Small intestine (tissue), 7 donors: ENCODE measurements at regions not wholly inside any gene's neighbourhood (a gene's known extent, or its start where the extent isn't known, plus 50 kb on each side); places are given as distances from the start of the nearest gene placed in this dataset.

ENCODE experiments used
- DNase-seq, 2 donors: peaks; one replicate each; pipeline versions ENCODE4 v3.0.0 to v3.0.0-alpha.2; 2013
- FAIRE-seq: peaks from 2 replicates; lab custom pipeline; 2012; peaks lifted over from hg19 to GRCh38; lab: Jason Lieb, UNC
- H3K27ac ChIP-seq, 3 donors: one replicate each; pipeline ENCODE4 v1.5.1; 2013; ENCODE audit warnings: low read length in 2 of 3, mild to moderate bottlenecking in 2 of 3, control low read depth in 1 of 3, inconsistent platforms in 1 of 3, low read depth in 1 of 3, moderate library complexity in 1 of 3
- H3K27me3 ChIP-seq, 3 donors: one replicate each; pipeline ENCODE4 v1.6.1; 2013; ENCODE audit warnings: low read length in 3 of 3, inconsistent platforms in 1 of 3; ENCODE audit not compliant: control insufficient read depth in 3 of 3, insufficient read depth in 3 of 3
- H3K36me3 ChIP-seq, 3 donors: one replicate each; pipeline ENCODE4 v1.6.1; 2013; ENCODE audit warnings: low read length in 3 of 3, inconsistent platforms in 1 of 3, low read depth in 1 of 3, mild to moderate bottlenecking in 1 of 3, moderate library complexity in 1 of 3; ENCODE audit not compliant: control insufficient read depth in 3 of 3, insufficient read depth in 2 of 3
- H3K4me1 ChIP-seq, 3 donors: one replicate each; pipeline ENCODE4 v1.6.1; 2013; ENCODE audit warnings: low read length in 2 of 3, inconsistent platforms in 1 of 3, low read depth in 1 of 3, mild to moderate bottlenecking in 1 of 3, moderate library complexity in 1 of 3; ENCODE audit not compliant: control insufficient read depth in 3 of 3, insufficient read depth in 2 of 3
- H3K4me3 ChIP-seq, 3 donors: one replicate each; pipeline ENCODE4 v1.5.1; 2013; ENCODE audit warnings: low read length in 3 of 3, control low read depth in 1 of 3, inconsistent platforms in 1 of 3, low read depth in 1 of 3, mild to moderate bottlenecking in 1 of 3, moderate library complexity in 1 of 3
- H3K9me3 ChIP-seq, 2 donors: one replicate each; pipeline ENCODE4 v1.6.1; 2013; ENCODE audit warnings: low read depth in 1 of 2, low read length in 1 of 2; ENCODE audit not compliant: control insufficient read depth in 2 of 2, insufficient read depth in 1 of 2
- WGBS, 3 donors: extraction: QIAGEN DNeasy Blood & Tissue Kit; methylation state at CpG; one replicate each; pipeline ENCODE4 v1.1.7; 2013; 5-methylcytosine and 5-hydroxymethylcytosine counted together
- donor health status: healthy with polysubstance abuse.
- donor health status: control.
- donor health status: control.
- donor health status: Bipolar disorder and iron deficiency.
- donor health status: healthy.

GRCh38 chr4:151950993-151951670 is 190.3 kb upstream of the GATB start:
- DNase-seq (no peak), FAIRE-seq (no peak)
- no peaks in the 10 kb centered on the region for H3K27me3 ChIP-seq
- H3K9me3 ChIP-seq, result peaks cover 1 to 12% of the 10 kb centered on the region in 2 donors
- H3K4me3 ChIP-seq, result no peak overlapping the region
- H3K27ac ChIP-seq, result no peak overlapping the region
- 77 to 78% (median 77%) methylated on average over 12 of the region's 12 CpGs for WGBS, 3 donors
- H3K4me1 ChIP-seq, result no peaks in the 10 kb centered on the region
- H3K36me3 ChIP-seq, result no peaks in the 10 kb centered on the region

GRCh38 chr4:151948351-151949016 is 187.7 kb upstream of the GATB start:
- no peaks in the 10 kb centered on the region for H3K4me1 ChIP-seq
- no peak overlapping the region for H3K4me3 ChIP-seq
- H3K27me3 ChIP-seq, result no peaks in the 10 kb centered on the region
- DNase-seq, result no peak
- WGBS, 3 donors, result 81 to 86% (median 85%) methylated on average over 1 of the region's 1 CpG
- no peaks in the 10 kb centered on the region for H3K36me3 ChIP-seq
- FAIRE-seq, result no peak
- H3K27ac ChIP-seq, result no peak overlapping the region
- H3K9me3 ChIP-seq, result peaks cover 1 to 18% of the 10 kb centered on the region in 2 donors

GRCh38 chr4:151946718-151947117 is 185.9 kb upstream of the GATB start:
- H3K4me1 ChIP-seq, result no peaks in the 10 kb centered on the region
- no peak overlapping the region for H3K4me3 ChIP-seq
- H3K9me3 ChIP-seq, result peaks cover 1 to 18% of the 10 kb centered on the region in 2 donors
- no peak for DNase-seq
- H3K27me3 ChIP-seq, result no peaks in the 10 kb centered on the region
- no peaks in the 10 kb centered on the region for H3K36me3 ChIP-seq
- no peak overlapping the region for H3K27ac ChIP-seq
- 73 to 76% (median 75%) methylated on average over 2 of the region's 2 CpGs for WGBS, 3 donors
- no peak for FAIRE-seq

- no peaks in the 10 kb centered on the region for H3K4me1 ChIP-seq
- H3K27ac ChIP-seq, result no peak overlapping the region
- no peaks in the 10 kb centered on the region for H3K27me3 ChIP-seq
- 72 to 86% (median 86%) methylated on average over 3 of the region's 3 CpGs for WGBS, 3 donors
- DNase-seq (no peak), FAIRE-seq (no peak)
- peaks cover 1 to 18% of the 10 kb centered on the region in 2 donors for H3K9me3 ChIP-seq
- H3K36me3 ChIP-seq, result no peaks in the 10 kb centered on the region
- H3K4me3 ChIP-seq, result no peak overlapping the region
These were observed 182.2 kb upstream of the GATB start for GRCh38 chr4:151942971-151943370.

- Histone ChIP-seq H3K4me1 (no peaks in the 10 kb centered on the region), H3K27me3 (peaks cover 0 to 3% (median 0%) of the 10 kb centered on the region in 3 donors), H3K9me3 (peaks cover 0 to 6% of the 10 kb centered on the region in 2 donors), H3K36me3 (no peaks in the 10 kb centered on the region), H3K27ac (no peak overlapping the region), H3K4me3 (no peak overlapping the region)
- no peak for FAIRE-seq
- DNase-seq, result no peak
- WGBS, 3 donors, result 91 to 93% (median 92%) methylated on average over 3 of the region's 3 CpGs
These were observed 180.3 kb upstream of the GATB start for GRCh38 chr4:151940926-151941617.

- FAIRE-seq, result no peak
- no peak overlapping the region for H3K27ac ChIP-seq
- 77 to 89% (median 87%) methylated on average over 2 of the region's 2 CpGs for WGBS, 3 donors
These were observed 179.5 kb upstream of the GATB start for GRCh38 chr4:151940291-151940690.

GRCh38 chr4:151939670-151940069 is 178.9 kb upstream of the GATB start:
- Histone ChIP-seq H3K36me3 (no peaks in the 10 kb centered on the region), H3K4me1 (no peaks in the 10 kb centered on the region), H3K27ac (no peak overlapping the region), H3K9me3 (no peaks in the 10 kb centered on the region), H3K4me3 (no peak overlapping the region), H3K27me3 (peaks cover 0 to 3% (median 0%) of the 10 kb centered on the region in 3 donors)
- WGBS, 3 donors, result 82 to 89% (median 87%) methylated on average over 3 of the region's 3 CpGs
- FAIRE-seq (no peak), DNase-seq (no peak)

More at GRCh38 chr4:151940291-151940690, 179.5 kb upstream of the GATB start:
- no peak overlapping the region for H3K4me3 ChIP-seq
- H3K36me3 ChIP-seq, result no peaks in the 10 kb centered on the region
- no peaks in the 10 kb centered on the region for H3K4me1 ChIP-seq
- DNase-seq, result no peak
- peaks cover 0 to 3% (median 0%) of the 10 kb centered on the region in 3 donors for H3K27me3 ChIP-seq
- H3K9me3 ChIP-seq, result no peaks in the 10 kb centered on the region

- no peaks in the 10 kb centered on the region for H3K36me3 ChIP-seq
- no peaks in the 10 kb centered on the region for H3K9me3 ChIP-seq
- no peaks in the 10 kb centered on the region for H3K4me1 ChIP-seq
- peaks cover 0 to 3% (median 0%) of the 10 kb centered on the region in 3 donors for H3K27me3 ChIP-seq
- no peak overlapping the region for H3K27ac ChIP-seq
- DNase-seq, result no peak
- no peak for FAIRE-seq
- H3K4me3 ChIP-seq, result no peak overlapping the region
- 89 to 94% (median 91%) methylated on average over 1 of the region's 1 CpG for WGBS, 3 donors
These were observed 174.6 kb upstream of the GATB start for GRCh38 chr4:151935411-151935810.
